A673 (cell line): ENCODE measurements at regions not wholly inside any gene's neighbourhood (a gene's known extent, or its start where the extent isn't known, plus 50 kb on each side); places are given as distances from the start of the nearest gene placed in this dataset.

ENCODE experiments used
- BruUV-seq: library from RNA; stranded (reverse); fragments of 400-500 nt; replicated peaks from 2 replicates; lab custom pipeline; 2021; lab: Mats Ljungman, UMichigan
- CTCF ChIA-PET: fragments of 300-600 bp; sonication (Branson Sonifier 250); formaldehyde crosslinking; loops from one replicate; lab custom pipeline; 2022; ENCODE audit warnings: antibody characterized with exemption; lab: Charles Lee
- POLR2A ChIA-PET: fragments of 300-600 bp; sonication (Branson Sonifier 250); formaldehyde crosslinking; loops from one replicate; lab custom pipeline; 2022; ENCODE audit warnings: antibody characterized with exemption; ENCODE audit not compliant: low non-redundant PET; lab: Charles Lee
- DNase-seq: peaks from one replicate; pipeline ENCODE4 v3.0.0-alpha.2; 2015; ENCODE audit warnings: low spot score
- H3K27ac ChIP-seq: fragments of 200-600 bp; sonication (generic); 2 replicates; pipeline ENCODE4 v1.5.1; 2016; ENCODE audit warnings: mixed run types, low read depth, mild to moderate bottlenecking, mixed read lengths, antibody characterized with exemption, low read length; ENCODE audit not compliant: poor library complexity, severe bottlenecking
- H3K27me3 ChIP-seq: fragments of 200-600 bp; sonication (generic); replicated peaks from 2 replicates; pipeline ENCODE4 v1.6.1; 2017; ENCODE audit warnings: mixed run types, low read depth, mild to moderate bottlenecking, mixed read lengths, antibody characterized with exemption, low read length; ENCODE audit not compliant: insufficient read depth, poor library complexity
- H3K36me3 ChIP-seq: fragments of 200-600 bp; sonication (generic); 2 replicates; pipeline ENCODE4 v1.6.1; 2016; ENCODE audit warnings: mixed run types, mild to moderate bottlenecking, mixed read lengths, antibody characterized with exemption, low read length; ENCODE audit not compliant: insufficient read depth, poor library complexity, severe bottlenecking
- H3K4me1 ChIP-seq: fragments of 200-600 bp; sonication (generic); 2 replicates; pipeline ENCODE4 v1.6.1; 2017; ENCODE audit warnings: mixed run types, mild to moderate bottlenecking, mixed read lengths, antibody characterized with exemption, low read length; ENCODE audit not compliant: insufficient read depth, poor library complexity, severe bottlenecking
- H3K4me3 ChIP-seq: fragments of 200-600 bp; sonication (generic); 2 replicates; pipeline ENCODE4 v1.5.1; 2016; ENCODE audit warnings: low read depth, mixed run types, mild to moderate bottlenecking, mixed read lengths, low read length; ENCODE audit not compliant: poor library complexity, severe bottlenecking
- H3K9me3 ChIP-seq: fragments of 200-600 bp; sonication (generic); 2 replicates; pipeline ENCODE4 v1.6.1; 2016; ENCODE audit warnings: mixed run types, low read depth, mild to moderate bottlenecking, mixed read lengths, antibody characterized with exemption, low read length; ENCODE audit not compliant: poor library complexity, severe bottlenecking
- EZH2 ChIP-seq: fragments of 200-600 bp; sonication (generic); IDR thresholded peaks from 2 replicates; pipeline ENCODE4 v1.6.1; 2017; ENCODE audit warnings: borderline replicate concordance, low read depth, mild to moderate bottlenecking, mixed read lengths, antibody characterized with exemption, low read length; ENCODE audit not compliant: poor library complexity, severe bottlenecking
- intact Hi-C: fragments of 100-400 bp; cut with micrococcal nuclease; formaldehyde crosslinking; loops from one replicate; pipeline ENCODE4 v1.10.0; 2022; ENCODE audit not compliant: unreplicated experiment
- TF ChIP-seq, protein P1 (sequence below): fragments of 300-800, 200-600 bp; sonication (generic); conservative IDR thresholded peaks from 2 replicates; pipeline ENCODE4 v1.5.1; 2017; ENCODE audit warnings: low read depth, mild to moderate bottlenecking, antibody characterized with exemption, low read length, moderate library complexity, mixed read lengths

DNA sequence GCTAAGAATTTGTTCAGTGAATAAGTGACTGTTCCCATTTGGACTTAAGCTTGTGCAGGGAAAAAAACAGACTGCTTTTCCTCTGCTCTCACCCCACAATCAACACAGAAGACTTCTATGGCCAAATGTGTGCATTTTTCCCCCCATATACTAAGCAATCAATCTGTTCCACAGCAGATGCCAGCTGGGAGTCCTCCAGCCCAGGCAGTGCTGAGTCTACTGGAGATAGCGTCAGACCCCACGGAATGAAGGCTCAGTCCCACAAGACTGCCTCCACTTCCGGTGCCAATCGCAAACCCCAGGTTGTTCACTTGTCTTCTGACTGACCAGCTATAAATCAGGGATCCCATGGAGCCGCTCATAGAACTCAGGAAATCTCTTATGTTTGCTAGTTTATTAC is 69.5 kb upstream of the ANKRD10 start:
- ChIA-PET CTCF (interaction anchor here (0.6 kb wide), 1 partner anchor 88 kb away, joined by 3 read pairs; no protein-coding TSS in a partner anchor), POLR2A (no interaction called here)
- no peak overlapping the region for H3K27ac ChIP-seq
- H3K4me3 ChIP-seq: no peak overlapping the region
- no peak for DNase-seq
- TF ChIP-seq, protein P1, sequence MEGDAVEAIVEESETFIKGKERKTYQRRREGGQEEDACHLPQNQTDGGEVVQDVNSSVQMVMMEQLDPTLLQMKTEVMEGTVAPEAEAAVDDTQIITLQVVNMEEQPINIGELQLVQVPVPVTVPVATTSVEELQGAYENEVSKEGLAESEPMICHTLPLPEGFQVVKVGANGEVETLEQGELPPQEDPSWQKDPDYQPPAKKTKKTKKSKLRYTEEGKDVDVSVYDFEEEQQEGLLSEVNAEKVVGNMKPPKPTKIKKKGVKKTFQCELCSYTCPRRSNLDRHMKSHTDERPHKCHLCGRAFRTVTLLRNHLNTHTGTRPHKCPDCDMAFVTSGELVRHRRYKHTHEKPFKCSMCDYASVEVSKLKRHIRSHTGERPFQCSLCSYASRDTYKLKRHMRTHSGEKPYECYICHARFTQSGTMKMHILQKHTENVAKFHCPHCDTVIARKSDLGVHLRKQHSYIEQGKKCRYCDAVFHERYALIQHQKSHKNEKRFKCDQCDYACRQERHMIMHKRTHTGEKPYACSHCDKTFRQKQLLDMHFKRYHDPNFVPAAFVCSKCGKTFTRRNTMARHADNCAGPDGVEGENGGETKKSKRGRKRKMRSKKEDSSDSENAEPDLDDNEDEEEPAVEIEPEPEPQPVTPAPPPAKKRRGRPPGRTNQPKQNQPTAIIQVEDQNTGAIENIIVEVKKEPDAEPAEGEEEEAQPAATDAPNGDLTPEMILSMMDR: no peak
- TF ChIP-seq EZH2: no peak
- intact Hi-C loops: no loop called here
- H3K27me3 ChIP-seq: peaks cover 45% of the 10 kb centered on the region
- H3K4me1 ChIP-seq: no peaks in the 10 kb centered on the region
- no TSS peak for BruUV-seq
- H3K9me3 ChIP-seq: no peaks in the 10 kb centered on the region
- no peaks in the 10 kb centered on the region for H3K36me3 ChIP-seq

DNA sequence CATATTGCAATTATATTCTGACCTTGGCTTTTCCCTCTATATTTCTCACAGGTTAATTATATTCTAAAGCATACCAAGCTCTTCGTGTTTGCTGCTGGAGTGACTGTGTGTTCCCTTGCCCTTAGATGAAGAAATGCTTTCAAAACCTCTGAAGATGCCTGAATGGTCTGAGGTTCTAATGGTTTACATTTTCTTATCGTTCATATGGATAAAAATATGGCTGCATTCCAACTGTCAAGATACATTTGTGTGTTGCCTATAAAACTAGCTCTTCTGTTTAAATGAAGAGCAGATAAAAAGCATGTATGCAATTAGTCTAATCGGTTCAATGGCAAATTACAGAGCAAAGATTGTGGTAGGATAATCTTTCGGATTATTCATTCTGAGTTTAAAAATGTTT is 68.4 kb upstream of the ANKRD10 start:
- intact Hi-C loops: no loop called here
- BruUV-seq: no TSS peak
- no peaks in the 10 kb centered on the region for H3K4me1 ChIP-seq
- DNase-seq: no peak
- H3K9me3 ChIP-seq: no peaks in the 10 kb centered on the region
- no peak overlapping the region for H3K27ac ChIP-seq
- ChIA-PET CTCF (no interaction called here), POLR2A (no interaction called here)
- peaks cover 44% of the 10 kb centered on the region for H3K27me3 ChIP-seq
- no peak overlapping the region for H3K4me3 ChIP-seq
- no peaks in the 10 kb centered on the region for H3K36me3 ChIP-seq
- TF ChIP-seq EZH2: no peak
- TF ChIP-seq, protein P1: no peak

DNA sequence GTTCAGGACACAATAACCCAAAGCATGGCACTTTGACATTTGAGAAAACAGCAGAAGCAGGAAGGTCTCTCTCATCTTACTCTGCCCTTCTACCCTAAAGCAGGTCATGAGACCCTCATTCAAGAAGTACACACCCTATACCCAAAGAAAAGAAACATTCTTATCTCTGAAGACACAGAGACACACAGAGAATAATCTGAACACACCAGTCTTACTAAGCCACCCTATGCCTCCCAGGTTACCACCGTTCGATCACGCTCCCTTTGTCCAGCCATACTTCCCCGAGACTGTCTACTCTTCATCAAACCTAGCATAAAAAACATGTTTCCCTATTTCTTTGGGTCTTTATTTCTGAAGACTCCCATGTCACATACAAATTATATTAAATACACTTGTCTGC is 66.5 kb upstream of the ANKRD10 start:
- TF ChIP-seq, protein P1: no peak
- no peak for TF ChIP-seq EZH2
- CTCF ChIA-PET: no interaction called here

More for the DNA sequence above, 66.5 kb upstream of the ANKRD10 start:
- POLR2A ChIA-PET: no interaction called here
- Histone ChIP-seq H3K4me1 (no peaks in the 10 kb centered on the region), H3K4me3 (no peak overlapping the region), H3K27ac (no peak overlapping the region), H3K9me3 (no peaks in the 10 kb centered on the region), H3K36me3 (no peaks in the 10 kb centered on the region), H3K27me3 (peaks cover 59% of the 10 kb centered on the region)
- intact Hi-C loops: no loop called here
- DNase-seq: no peak
- BruUV-seq: no TSS peak
